Upper lobe of left lung (tissue), 4 donors: ENCODE measurements at regions not wholly inside any gene's neighbourhood (a gene's known extent, or its start where the extent isn't known, plus 50 kb on each side); places are given as distances from the start of the nearest gene placed in this dataset.

Experiments used
- CTCF ChIP-seq, 6 experiments: fragments of 450-650 bp in 4 of 6; fragments of 200-600 bp in 2 of 6; sonication (generic) in 2 of 6; IDR thresholded peaks; one replicate each; pipeline ENCODE4 v1.5.1; 2016 to 2019; ENCODE audit warnings: antibody characterized with exemption in 6 of 6
- POLR2A ChIP-seq, 4 donors: fragments of 450-650 bp; IDR thresholded peaks; one replicate each; pipeline ENCODE4 v1.5.1; 2016 to 2017; ENCODE audit warnings: antibody characterized with exemption in 4 of 4, mild to moderate bottlenecking in 2 of 4
- POLR2AphosphoS5 ChIP-seq, 2 donors: sonication (generic); formaldehyde crosslinking; IDR thresholded peaks; one replicate each; pipeline ENCODE4 v1.5.1; 2017; ENCODE audit warnings: antibody characterized with exemption in 2 of 2

- TF ChIP-seq POLR2AphosphoS5 (IDR thresholded peaks at IDR 0.05): no peak
- no peak for TF ChIP-seq CTCF (IDR thresholded peaks at IDR 0.05)
- no peak for TF ChIP-seq POLR2A (IDR thresholded peaks at IDR 0.05)
These were observed 513.0 kb upstream of the ADGRB3 start for GRCh38 chr6:68122032-68122431.
